Skin of body (tissue), 1 donor: ENCODE measurements at regions not wholly inside any gene's neighbourhood (a gene's known extent, or its start where the extent isn't known, plus 50 kb on each side); places are given as distances from the start of the nearest gene placed in this dataset.
"Not testable (repeated sequence)": the region's sequence is repeated elsewhere in the genome, so short reads cannot be mapped to it uniquely, and the experiment has no call there.

Source experiments
- DNase-seq: peaks from one replicate; lab custom pipeline; 2025; lab: John Stamatoyannopoulos, UW

DNA sequence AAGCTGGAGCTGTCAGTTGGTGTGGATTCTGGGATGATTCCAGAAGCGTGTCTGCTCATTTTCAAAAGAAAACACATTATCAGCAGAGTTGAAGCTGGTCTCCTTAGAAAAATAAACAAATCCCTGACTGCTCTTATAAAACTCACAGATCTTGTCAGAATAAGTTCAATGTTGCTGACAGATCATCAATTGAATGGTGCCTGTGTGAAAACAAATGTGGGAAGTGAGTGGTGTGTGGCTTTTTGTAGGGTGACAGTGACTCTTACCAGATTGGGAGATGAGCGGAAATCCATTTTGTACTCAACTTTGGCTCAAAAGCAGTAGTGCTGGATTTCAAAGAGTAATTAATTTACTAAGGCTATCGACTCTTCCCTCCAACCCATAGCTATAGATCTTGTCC lies 807.8 kb downstream of the RAPGEF2 start:
- DNase-seq = no peak

- no peak for DNase-seq
These were observed 819.2 kb downstream of the RAPGEF2 start for GRCh38 chr4:159922119-159922518.

GRCh38 chr4:159925770-159926169 lies 822.9 kb downstream of the RAPGEF2 start:
- DNase-seq = no peak

DNA sequence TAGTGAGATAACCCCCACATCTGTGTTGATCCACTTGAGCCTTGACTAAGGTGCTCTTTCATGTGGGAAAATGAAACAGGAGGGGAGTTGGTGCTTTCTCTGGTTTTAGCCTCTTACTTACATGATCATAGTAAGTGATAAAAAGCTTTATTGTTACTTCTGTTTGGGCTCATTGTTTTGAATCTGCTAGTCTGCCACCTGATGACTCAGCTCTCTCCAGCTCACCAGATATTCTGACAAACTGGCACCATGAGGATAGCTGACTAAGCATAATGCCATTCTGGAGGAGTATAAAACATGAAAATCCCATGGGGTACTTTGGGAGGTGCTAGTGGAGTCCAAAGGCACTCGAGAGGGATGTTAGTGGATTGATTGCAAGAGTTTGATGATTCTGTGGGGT lies 824.0 kb downstream of the RAPGEF2 start:
- DNase-seq = no peak

DNA sequence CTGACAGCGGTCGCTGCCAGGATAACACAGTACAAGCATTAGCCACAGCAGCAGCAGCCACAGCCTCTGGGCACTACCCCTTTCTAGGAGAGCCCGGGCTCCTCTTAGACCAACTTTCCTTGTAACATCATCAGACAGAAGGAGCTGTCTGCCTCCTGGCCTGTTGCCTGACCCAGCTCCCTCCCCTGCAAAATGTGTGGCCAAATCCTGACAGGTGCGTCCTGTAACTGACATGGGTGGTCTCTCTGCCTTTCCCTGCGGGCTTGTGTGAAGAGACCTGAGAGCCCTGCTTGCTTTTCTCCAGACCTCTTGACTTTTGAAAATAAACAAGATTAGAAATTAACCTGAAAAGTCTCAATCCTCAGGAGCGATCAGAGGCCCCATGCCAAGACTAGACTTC lies 824.9 kb downstream of the RAPGEF2 start:
- DNase-seq = no peak

DNA sequence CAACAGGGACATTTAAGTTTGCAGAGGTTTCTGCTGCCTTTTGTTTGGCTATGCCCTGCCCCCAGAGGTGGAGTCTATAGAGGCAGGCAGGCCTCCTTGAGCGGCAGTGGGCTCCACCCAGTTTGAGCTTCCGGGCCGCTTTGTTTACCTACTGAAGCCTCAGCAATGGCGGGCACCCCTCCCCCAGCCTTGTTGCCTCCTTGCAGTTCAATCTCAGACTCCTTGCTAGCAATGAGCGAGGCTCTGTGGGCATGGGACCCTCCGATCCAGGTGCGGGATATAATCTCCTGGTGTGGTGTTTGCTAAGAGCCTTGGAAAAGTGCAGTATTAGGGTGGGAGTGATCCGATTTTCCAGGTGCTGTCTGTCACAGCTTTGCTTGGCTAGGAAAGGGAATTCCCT lies 831.7 kb downstream of the RAPGEF2 start:
- not testable (repeated sequence) for DNase-seq

- DNase-seq = no peak
These were observed 834.7 kb downstream of the RAPGEF2 start for GRCh38 chr4:159937595-159937994.

- not testable (repeated sequence) for DNase-seq
These were observed 836.8 kb downstream of the RAPGEF2 start for GRCh38 chr4:159939681-159940080.

DNA sequence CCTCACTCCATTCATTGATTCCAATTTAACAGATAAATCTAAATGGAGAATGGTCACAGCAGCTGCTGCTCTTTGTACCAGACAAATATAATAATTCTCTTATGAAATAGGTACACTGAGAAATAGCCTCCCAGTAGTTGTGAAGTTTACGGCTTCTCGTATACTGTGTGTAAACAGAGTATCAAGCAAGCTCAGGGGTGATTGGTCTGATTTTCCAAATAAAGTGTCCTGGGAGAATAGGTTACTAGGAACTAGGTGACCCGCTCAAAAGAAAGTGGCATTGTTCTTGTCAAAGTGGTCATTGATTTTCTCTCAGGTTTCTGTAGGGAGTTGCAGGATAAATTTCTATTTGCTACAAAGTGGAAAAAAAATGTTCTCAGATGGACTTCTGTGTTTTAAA lies 838.2 kb downstream of the RAPGEF2 start:
- DNase-seq = no peak

GRCh38 chr4:159944477-159944876 lies 841.6 kb downstream of the RAPGEF2 start:
- DNase-seq = no peak

GRCh38 chr4:159946983-159947615 lies 844.2 kb downstream of the RAPGEF2 start:
- peak; percentile 50 for DNase-seq

DNA sequence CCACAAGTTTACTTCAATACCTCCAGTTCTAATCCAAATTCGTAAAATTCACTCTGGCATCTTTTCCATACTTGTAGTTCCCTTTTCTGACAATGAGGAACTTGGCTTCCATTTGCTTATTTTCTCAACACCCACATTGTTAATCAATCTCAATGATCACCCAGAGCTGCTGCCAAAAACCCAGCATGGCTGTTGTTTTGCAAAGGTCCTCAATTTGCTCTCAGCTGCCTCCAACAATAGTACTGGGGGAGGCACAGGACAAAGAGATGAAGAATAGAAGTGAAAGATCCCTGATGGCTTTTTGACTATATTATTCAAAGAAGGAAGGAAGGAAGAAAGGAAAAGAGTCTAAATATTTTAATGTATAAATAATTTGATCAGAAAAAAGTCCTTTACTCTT lies 847.8 kb downstream of the RAPGEF2 start:
- no peak for DNase-seq

DNA sequence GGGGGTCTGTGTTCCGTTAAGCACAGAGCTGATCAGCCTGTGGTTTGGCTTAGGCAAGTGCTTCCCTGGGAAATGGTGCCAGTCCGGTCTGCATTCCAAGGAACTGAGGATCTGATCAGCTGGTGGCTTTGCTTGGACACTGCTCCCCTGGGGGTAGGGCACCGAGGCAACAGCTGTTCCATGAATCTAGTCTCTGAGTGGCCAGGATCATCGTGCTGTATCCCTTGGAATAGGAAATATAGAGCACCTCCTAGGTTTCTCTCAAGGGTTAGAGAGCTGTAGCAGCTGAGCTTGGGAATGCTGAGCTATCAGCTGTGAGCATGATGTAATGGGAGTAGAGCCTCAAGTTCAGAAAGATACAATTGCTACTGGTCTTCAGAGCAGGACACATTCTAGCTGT lies 863.9 kb downstream of the RAPGEF2 start:
- no peak for DNase-seq

- not testable (repeated sequence) for DNase-seq
These were observed 874.1 kb downstream of the RAPGEF2 start for GRCh38 chr4:159976871-159977482.

GRCh38 chr4:159977907-159978617 lies 875.2 kb downstream of the RAPGEF2 start:
- no peak for DNase-seq

DNA sequence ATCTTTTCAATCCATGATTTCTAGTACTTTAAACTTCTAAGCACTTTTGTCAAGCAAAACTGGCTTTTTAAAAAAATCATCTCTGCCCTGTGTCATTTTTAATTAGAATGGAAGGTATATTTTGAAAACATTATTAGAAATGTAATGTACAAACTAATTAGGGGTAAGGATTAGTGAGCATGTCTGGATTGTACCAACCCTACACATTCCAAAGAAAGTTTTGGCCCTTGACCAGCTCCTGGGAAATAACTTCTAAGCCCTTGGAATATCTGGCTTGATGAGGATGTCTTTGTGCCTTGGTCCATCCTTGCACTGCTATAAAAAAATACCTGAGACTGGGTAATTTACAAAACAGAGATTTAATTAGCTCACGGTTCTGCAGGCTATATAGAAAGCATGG lies 876.5 kb downstream of the RAPGEF2 start:
- DNase-seq = no peak

GRCh38 chr4:159979953-159980352 lies 877.1 kb downstream of the RAPGEF2 start:
- no peak for DNase-seq

DNA sequence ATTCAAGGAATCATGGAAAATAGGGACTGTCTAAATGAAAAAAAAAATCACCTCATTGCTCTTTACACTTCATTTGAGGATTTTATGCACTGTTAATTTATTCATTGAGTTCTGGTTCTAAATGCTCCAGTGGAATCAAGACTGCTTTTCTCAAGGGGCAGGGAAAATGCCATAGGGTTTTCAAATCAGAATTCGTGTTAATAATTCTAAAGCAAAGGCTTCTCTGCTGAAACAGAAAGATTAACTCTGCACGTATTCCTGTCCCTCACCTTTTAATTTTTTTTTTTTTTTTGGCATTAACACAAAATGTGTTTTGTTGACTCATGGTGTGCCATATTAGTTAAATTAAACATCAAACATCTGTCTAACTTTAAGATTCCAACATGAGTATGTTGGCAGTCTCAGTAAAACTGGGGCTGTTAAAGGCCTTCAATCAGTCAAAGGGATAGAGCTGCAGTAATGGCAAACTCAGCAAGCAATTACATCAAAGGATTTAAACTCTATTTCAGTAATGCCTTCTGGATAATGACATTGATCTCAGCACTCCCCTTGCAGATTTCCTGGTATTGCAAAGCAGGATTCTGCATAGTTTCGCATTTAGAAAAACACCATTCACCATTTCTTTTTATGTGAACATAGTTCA lies 878.1 kb downstream of the RAPGEF2 start:
- DNase-seq = no peak

DNA sequence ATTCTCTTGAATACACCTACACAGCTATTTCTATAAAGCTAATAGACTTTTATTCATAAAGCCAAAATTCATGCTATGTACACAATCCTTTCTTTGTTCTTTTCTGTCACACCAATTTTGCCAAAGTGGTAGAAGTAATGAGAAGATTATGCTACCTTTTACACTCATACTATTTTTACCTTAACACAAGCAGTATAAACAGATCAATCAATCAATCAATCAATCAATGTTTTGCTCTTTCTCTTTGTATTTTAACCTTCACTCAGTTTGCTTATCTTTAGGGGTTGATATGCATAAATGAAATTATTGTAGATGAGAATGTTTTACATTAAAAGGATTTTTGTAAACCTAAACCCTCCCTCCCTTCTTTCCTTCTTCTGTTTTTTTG lies 878.6 kb downstream of the RAPGEF2 start:
- DNase-seq = no peak

DNA sequence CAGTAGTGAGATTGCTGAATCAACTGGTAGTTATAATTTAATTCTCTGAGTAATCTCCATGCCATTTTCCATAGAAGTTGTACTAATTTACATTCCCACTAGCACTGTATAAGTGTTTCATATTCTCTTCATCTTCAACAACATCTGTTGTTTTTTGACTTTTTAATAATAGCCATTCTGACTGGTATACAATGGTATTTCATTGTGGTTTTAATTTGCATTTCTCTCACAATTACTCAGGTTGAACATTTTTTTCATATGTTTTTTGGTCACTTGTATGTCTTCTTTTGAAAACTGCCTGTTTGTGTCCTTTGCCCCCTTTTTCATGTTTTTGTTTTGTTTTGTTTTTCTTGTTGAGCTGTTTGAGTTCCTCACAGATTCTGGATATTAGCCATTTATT lies 880.2 kb downstream of the RAPGEF2 start:
- DNase-seq = no peak

DNA sequence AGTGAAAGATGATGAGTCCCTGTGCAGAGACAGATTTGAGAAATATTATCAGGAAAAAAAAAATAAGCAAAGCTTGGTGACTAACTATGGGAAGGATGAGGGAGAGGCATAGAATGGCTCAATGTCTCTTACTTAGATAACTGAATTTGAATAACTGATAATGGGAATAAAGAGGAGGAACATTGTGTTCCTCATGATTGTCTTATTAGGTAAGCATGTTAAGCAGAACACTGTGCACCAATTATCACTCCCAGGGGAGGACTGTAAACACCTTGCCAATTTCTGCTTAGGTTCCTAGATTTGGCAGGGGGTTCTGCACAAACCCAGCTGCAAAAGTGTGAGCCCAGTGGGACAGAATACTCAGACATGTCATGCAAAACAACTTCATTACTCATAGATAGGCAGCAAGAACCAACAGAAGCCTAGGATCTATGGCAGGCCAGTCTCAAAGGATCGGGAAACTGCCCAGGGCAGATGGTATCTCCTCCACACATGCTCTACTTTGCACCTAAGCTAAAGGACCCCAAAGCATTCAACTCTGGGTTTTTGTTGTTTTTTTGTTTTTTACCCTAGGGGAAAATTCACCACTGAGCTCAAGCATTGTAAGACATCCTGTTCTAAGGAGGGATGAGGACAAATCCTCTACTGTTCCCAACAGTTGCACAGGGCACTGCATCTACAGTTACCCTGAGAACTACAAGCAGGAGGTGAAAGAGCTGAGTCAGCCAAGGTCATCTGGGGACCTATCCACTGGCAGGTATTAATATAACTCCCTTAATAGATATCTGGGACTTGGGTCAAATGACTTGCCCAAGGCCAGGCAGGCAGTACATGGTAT lies 907.0 kb downstream of the RAPGEF2 start:
- DNase-seq = no peak

DNA sequence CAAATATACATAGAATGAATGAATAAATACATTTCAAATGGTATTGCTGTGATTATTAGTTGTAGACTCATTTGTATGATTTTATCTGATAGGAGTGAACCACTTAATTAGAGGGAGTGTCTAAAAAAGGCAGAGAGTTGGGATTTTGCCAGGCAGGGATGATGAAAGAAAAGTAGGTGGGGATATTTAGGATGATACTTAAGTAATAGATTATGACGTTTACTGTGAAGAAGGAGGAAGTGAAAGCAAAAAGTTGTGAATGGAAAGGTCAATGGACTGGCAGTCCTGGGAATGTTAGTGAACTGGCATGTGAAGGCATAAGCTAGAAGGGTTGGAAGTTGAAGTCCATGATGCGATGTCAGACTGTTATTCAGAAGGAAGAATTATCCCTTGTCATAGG lies 917.1 kb downstream of the RAPGEF2 start:
- no peak for DNase-seq
